AG10803 (cell line): ENCODE measurements at regions not wholly inside any gene's neighbourhood (a gene's known extent, or its start where the extent isn't known, plus 50 kb on each side); places are given as distances from the start of the nearest gene placed in this dataset.
"Not testable (repeated sequence)": the region's sequence is repeated elsewhere in the genome, so short reads cannot be mapped to it uniquely, and the experiment has no call there.

Experiments
- DNase-seq: peaks from one replicate; pipeline ENCODE4 v3.0.0; 2010; ENCODE audit warnings: low read depth
- H3K4me3 ChIP-seq: 2 replicates; pipeline ENCODE4 v1.5.1; 2011; ENCODE audit warnings: mild to moderate bottlenecking, low read length, control low read depth
- TF ChIP-seq, protein P1 (sequence below): conservative IDR thresholded peaks from 2 replicates; pipeline ENCODE4 v1.5.1; 2011; ENCODE audit warnings: mild to moderate bottlenecking, low read length, control low read depth, inconsistent platforms

DNA sequence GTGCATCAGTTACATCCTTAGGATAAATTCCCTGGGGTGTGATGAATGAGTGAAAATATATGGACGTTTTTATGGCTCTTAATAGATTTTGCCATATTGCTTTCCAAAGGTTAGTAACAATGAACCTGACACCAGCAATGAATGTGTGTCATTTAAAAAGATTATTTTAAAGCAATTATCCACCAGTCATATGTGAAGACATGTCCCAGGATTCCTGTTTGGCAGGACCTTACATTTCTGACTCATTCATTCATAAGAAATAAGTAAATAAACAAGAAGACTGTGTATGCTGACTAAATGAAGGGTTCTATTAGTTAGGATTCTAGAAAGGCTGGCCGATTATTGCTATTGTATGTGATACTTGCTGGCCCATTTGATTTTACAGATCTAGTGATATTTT is 201.5 kb downstream of the SOX2 start:
- no peak for DNase-seq
- TF ChIP-seq, protein P1, sequence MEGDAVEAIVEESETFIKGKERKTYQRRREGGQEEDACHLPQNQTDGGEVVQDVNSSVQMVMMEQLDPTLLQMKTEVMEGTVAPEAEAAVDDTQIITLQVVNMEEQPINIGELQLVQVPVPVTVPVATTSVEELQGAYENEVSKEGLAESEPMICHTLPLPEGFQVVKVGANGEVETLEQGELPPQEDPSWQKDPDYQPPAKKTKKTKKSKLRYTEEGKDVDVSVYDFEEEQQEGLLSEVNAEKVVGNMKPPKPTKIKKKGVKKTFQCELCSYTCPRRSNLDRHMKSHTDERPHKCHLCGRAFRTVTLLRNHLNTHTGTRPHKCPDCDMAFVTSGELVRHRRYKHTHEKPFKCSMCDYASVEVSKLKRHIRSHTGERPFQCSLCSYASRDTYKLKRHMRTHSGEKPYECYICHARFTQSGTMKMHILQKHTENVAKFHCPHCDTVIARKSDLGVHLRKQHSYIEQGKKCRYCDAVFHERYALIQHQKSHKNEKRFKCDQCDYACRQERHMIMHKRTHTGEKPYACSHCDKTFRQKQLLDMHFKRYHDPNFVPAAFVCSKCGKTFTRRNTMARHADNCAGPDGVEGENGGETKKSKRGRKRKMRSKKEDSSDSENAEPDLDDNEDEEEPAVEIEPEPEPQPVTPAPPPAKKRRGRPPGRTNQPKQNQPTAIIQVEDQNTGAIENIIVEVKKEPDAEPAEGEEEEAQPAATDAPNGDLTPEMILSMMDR: no peak
- no peak overlapping the region for H3K4me3 ChIP-seq

DNA sequence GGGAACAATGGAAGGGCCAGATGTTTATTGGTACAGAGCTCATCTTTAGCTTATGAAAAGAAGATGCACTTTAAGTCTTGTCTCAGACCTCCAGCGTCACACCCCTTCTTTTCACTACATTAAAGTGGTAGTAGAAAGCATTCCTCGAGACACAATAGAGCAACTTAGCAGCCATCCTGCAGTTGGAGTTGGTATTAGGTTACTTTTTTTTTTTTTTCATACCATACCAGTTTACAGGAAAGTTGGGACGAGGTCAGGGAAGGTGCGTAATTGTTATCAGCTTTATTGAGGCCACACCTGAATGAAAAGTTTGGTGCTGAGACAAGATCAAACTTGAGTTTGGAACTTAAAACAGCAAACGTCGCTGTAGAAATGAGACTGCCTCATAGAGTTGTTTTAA is 203.8 kb downstream of the SOX2 start:
- DNase-seq: no peak
- H3K4me3 ChIP-seq: no peak overlapping the region
- TF ChIP-seq, protein P1: no peak

DNA sequence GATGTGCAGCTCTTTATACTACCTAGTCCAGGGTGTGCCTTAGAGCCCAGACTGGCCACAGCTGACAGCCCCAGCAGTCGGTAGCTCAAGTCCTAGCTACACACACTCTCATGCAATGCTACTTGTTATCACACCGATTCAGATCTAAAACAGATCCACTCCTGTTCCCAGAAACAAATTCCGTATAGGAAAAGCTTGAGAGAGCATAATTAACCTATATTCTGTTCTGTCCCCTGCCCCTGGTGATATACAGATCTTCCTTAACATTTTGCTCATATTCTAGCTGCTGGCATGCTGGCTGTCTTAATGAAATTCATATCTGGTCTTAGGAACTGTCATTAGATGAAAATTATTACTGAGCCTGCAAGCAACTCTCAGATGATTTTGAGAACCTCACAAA is 204.3 kb downstream of the SOX2 start:
- no peak for DNase-seq
- H3K4me3 ChIP-seq: no peak overlapping the region
- TF ChIP-seq, protein P1: no peak

DNA sequence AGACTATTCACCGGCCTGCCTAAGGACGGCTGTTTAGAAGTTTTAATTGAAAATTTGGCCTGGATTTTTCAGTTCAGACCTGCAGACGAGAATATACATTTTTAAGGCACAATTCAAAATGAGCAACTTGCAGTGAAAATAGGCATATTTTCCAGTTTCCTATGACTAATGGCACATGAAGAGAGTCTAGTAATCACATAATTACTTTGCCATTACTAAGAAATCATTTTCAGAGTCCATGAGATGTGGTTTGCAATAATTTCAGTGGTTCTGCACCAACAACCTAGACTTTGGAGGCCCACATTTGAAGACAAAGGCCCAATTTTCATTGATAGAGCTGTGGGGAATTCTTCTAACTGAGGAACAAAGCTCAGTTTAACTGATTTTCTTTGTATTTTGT is 205.3 kb downstream of the SOX2 start:
- DNase-seq: no peak
- H3K4me3 ChIP-seq: no peak overlapping the region
- TF ChIP-seq, protein P1: no peak

DNA sequence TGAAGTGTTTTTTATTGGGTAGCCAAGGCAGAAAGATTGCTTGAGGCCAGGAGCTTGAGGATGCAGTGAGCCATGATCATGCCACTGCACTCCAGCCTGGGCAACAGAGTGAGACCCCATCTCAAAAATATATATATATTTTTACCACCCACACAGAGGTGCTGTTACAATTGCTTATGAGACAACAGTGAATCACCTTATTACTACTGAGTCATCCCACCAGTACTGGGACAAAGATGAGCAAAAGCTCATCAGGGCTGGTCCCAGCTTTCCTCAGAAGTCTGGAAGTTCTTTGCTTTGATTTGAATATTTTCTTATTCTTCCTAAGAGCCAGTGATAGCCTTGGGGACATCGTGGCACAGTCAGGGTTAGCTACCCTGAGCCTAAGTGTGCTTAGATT is 207.7 kb downstream of the SOX2 start:
- DNase-seq: no peak
- TF ChIP-seq, protein P1: no peak
- no peak overlapping the region for H3K4me3 ChIP-seq

DNA sequence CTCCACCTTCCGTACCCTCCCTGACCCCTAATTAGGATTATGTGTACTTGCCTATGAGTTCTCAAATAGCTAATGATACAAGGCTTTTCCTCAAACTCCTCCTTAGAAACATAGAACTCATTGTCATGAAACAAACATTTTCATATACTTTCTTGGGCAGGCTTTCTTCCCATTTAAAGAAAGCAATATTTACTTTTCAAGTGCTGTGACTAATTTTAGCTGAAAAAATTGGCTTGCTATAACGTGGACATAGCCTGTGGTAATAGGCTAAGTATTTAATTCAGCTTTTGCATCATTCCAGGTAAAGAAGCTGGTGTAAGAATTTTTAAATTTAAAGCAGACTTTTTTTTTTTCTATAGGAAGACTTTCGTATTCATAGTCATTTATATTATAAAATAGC is 208.7 kb downstream of the SOX2 start:
- H3K4me3 ChIP-seq: no peak overlapping the region
- TF ChIP-seq, protein P1: no peak
- DNase-seq: no peak

DNA sequence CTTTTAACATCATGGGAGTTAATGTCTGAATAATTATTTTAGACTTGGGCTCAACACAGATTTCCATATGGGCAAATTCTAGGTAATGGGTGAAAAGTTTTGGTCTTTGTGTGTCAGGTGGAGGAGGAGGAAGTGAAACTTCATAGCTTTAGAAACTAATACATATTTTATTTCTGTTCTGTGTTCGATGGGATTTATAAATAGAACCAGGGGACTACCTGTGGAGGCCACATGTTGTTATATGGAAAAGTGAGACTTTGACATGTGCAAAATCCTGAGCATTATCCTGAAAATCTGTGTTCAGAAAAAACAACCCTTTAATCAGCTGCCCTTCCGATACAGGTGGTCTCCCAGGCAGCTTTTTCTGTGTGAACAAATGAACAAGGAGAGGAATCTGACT is 209.5 kb downstream of the SOX2 start:
- TF ChIP-seq, protein P1: no peak
- DNase-seq: no peak
- H3K4me3 ChIP-seq: no peak overlapping the region

DNA sequence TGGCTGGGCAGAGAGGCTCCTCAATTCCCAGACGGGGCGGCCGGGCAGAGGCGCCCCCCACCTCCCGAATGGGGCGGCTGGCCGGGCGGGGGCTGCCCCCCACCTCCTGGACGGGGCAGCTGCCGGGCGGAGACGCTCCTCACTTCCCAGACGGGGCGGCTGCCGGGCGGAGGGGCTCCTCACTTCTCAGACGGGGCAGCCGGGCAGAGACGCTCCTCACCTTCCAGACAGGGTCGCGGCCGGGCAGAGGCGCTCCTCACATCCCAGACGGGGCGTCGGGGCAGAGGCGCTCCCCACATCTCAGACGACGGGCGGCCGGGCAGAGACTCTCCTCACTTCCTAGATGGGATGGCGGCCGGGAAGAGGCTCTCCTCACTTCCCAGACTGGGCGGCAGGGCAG is 214.1 kb downstream of the SOX2 start:
- H3K4me3 ChIP-seq, DNase-seq: not testable (repeated sequence)
